Peyer's patch (tissue), 4 donors: ENCODE measurements at regions not wholly inside any gene's neighbourhood (a gene's known extent, or its start where the extent isn't known, plus 50 kb on each side); places are given as distances from the start of the nearest gene placed in this dataset.

ENCODE experiments used
- DNase-seq, 3 donors: peaks; one replicate each; pipeline ENCODE4 v3.0.0-alpha.2; 2017 to 2019
- H3K27ac ChIP-seq, 4 donors: fragments of 200-600 bp; sonication (generic); one replicate each; pipeline ENCODE4 v1.5.1; 2016 to 2019
- H3K27me3 ChIP-seq, 2 donors: fragments of 200-600 bp; sonication (generic); one replicate each; pipeline ENCODE4 v1.5.1; 2019
- H3K36me3 ChIP-seq, 3 donors: fragments of 200-600 bp; sonication (generic); one replicate each; pipeline ENCODE4 v1.5.1; 2016 to 2019
- H3K4me1 ChIP-seq, 4 donors: fragments of 200-600 bp; sonication (generic); one replicate each; pipeline ENCODE4 v1.5.1; 2016 to 2019
- H3K4me3 ChIP-seq, 4 donors: fragments of 200-600 bp; sonication (generic); 1 replicate in 3 of 4; 2 replicates in 1 of 4; pipeline ENCODE4 v1.5.1; 2016 to 2019; ENCODE audit warnings: mild to moderate bottlenecking in 1 of 4
- H3K9me3 ChIP-seq, 4 donors: fragments of 200-600 bp; sonication (generic); one replicate each; pipeline ENCODE4 v1.5.1; 2016 to 2019; ENCODE audit warnings: mild to moderate bottlenecking in 1 of 4
- POLR2A ChIP-seq, 2 donors: fragments of 450-650 bp; IDR thresholded peaks; one replicate each; pipeline ENCODE4 v1.5.1; 2017; ENCODE audit warnings: antibody characterized with exemption in 2 of 2, mild to moderate bottlenecking in 2 of 2, moderate library complexity in 2 of 2
- TF ChIP-seq, protein P1 (sequence below), 6 experiments: fragments of 450-650 bp in 4 of 6; fragments of 200-600 bp in 2 of 6; sonication (generic) in 1 of 6; IDR thresholded peaks; one replicate each; pipeline ENCODE4 v1.5.1; 2017 to 2019; ENCODE audit warnings: antibody characterized with exemption in 6 of 6, mild to moderate bottlenecking in 3 of 6, moderate library complexity in 1 of 6

DNA sequence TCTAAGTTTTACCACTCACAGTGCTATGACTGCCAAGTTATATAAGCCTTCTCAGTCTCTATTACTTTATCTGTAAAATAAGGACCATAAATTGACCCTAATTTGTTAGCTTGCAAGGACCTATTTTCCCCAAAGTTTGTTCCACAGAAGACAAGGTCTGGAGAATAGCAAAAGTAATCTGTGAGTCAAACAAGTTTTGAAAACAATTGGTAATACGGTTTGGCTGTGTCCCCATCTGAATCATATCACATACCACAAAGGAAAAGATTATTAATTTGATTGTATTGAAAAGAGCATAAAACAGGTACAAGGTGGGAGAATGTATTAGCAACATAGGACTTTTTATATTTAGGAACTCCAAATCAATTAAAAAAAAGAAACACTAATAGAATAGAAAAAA lies 124.0 kb upstream of the TARS1 start:
- Histone ChIP-seq H3K27ac (no peak overlapping the region), H3K36me3 (no peaks in the 10 kb centered on the region), H3K4me1 (peaks cover 0 to 4% (median 0%) of the 10 kb centered on the region in 4 donors), H3K9me3 (no peaks in the 10 kb centered on the region), H3K4me3 (no peak overlapping the region), H3K27me3 (no peaks in the 10 kb centered on the region)
- no peak for TF ChIP-seq POLR2A (IDR thresholded peaks at IDR 0.05)
- TF ChIP-seq, protein P1, sequence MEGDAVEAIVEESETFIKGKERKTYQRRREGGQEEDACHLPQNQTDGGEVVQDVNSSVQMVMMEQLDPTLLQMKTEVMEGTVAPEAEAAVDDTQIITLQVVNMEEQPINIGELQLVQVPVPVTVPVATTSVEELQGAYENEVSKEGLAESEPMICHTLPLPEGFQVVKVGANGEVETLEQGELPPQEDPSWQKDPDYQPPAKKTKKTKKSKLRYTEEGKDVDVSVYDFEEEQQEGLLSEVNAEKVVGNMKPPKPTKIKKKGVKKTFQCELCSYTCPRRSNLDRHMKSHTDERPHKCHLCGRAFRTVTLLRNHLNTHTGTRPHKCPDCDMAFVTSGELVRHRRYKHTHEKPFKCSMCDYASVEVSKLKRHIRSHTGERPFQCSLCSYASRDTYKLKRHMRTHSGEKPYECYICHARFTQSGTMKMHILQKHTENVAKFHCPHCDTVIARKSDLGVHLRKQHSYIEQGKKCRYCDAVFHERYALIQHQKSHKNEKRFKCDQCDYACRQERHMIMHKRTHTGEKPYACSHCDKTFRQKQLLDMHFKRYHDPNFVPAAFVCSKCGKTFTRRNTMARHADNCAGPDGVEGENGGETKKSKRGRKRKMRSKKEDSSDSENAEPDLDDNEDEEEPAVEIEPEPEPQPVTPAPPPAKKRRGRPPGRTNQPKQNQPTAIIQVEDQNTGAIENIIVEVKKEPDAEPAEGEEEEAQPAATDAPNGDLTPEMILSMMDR (IDR thresholded peaks at IDR 0.05): no peak
- DNase-seq: no peak

DNA sequence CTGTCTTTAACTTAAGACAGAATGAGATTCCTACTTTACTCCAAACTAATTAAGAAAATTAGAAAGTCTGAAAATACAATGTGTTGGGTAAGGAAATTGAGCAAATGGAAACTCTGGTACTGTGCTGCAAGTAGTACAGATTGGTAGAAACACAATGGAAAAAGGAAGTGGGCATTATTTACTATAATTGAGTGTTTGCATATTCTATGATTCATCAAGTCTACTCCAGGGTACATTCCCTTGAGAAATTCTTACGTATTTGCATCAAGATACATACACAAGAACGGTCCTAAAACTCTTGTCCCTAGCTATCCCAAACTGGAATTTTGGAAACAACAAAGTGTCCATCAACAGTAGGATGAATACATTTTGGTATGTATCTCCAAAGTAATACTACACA lies 123.5 kb upstream of the TARS1 start:
- no peak for DNase-seq
- Histone ChIP-seq H3K4me1 (peaks cover 0 to 4% (median 0%) of the 10 kb centered on the region in 4 donors), H3K27ac (no peak overlapping the region), H3K27me3 (no peaks in the 10 kb centered on the region), H3K36me3 (no peaks in the 10 kb centered on the region), H3K4me3 (no peak overlapping the region), H3K9me3 (no peaks in the 10 kb centered on the region)
- no peak for TF ChIP-seq POLR2A (IDR thresholded peaks at IDR 0.05)
- TF ChIP-seq, protein P1 (IDR thresholded peaks at IDR 0.05): no peak

DNA sequence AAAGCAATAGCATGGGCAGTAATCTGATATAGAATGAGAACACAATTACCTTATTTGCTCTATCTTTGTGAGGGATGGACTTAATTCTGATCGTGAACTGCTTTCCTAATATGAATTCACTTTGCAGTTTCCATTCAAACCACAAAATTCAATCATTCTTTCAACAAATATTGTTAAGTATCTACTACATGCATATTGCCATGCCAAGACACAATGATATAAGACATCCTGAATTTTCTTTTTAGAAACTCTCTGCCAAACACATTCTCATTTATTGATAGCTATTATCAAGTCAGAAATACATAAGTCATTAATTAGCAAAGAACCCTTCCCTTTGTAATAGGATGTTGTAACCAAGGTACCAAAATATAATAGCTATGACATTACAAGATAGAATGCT lies 121.6 kb upstream of the TARS1 start:
- peaks cover 0 to 4% (median 0%) of the 10 kb centered on the region in 4 donors for H3K4me1 ChIP-seq
- no peaks in the 10 kb centered on the region for H3K27me3 ChIP-seq
- DNase-seq: no peak
- TF ChIP-seq, protein P1 (IDR thresholded peaks at IDR 0.05): no peak
- no peak for TF ChIP-seq POLR2A (IDR thresholded peaks at IDR 0.05)
- H3K27ac ChIP-seq: no peak overlapping the region
- no peaks in the 10 kb centered on the region for H3K9me3 ChIP-seq
- H3K4me3 ChIP-seq: no peak overlapping the region
- H3K36me3 ChIP-seq: no peaks in the 10 kb centered on the region

DNA sequence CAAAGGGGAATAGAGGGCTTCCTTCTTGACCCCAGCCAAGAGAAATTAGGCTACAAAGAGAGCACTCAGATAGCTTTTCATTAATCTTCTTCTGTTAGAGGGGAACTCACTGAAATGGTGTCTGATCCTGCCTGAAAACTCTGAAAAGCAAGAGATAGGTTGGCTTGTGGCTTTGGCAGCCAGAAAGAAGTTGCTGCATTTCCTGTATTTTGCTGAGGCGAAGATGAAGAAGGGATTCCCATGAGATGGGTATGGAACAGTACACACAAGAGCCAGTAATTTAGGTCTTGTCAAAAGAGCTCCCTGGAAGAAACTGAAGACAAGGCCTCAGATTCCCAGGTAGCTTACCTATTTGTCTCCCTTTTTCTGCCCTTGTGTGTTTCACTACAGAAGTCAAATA lies 120.9 kb upstream of the TARS1 start:
- no peaks in the 10 kb centered on the region for H3K9me3 ChIP-seq
- no peaks in the 10 kb centered on the region for H3K36me3 ChIP-seq
- H3K4me1 ChIP-seq: peaks cover 0 to 4% (median 0%) of the 10 kb centered on the region in 4 donors
- no peak overlapping the region for H3K4me3 ChIP-seq
- peak overlapping the region in 1 of 4 donors; percentile 25 for H3K27ac ChIP-seq
- TF ChIP-seq POLR2A (IDR thresholded peaks at IDR 0.05): no peak
- no peak for DNase-seq
- H3K27me3 ChIP-seq: no peaks in the 10 kb centered on the region

DNA sequence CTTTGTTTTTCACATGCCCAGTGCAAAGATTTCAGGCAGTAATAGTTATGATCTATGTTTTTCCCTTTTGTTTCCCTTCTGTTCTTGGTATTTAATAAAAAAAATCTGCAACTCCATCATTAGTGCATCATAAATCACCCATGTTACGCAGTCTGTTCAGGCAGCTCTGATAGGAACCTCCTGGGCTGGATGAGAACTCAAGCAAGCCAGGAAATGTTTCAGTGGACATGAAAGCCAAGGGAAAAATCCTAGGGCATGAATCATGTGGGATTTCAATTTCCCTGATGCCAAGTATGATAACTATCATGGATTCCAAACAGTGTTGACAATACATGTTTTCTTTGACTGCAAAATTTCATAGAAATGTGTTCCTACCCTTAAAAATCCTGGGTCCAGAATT lies 119.7 kb upstream of the TARS1 start:
- DNase-seq: no peak

DNA sequence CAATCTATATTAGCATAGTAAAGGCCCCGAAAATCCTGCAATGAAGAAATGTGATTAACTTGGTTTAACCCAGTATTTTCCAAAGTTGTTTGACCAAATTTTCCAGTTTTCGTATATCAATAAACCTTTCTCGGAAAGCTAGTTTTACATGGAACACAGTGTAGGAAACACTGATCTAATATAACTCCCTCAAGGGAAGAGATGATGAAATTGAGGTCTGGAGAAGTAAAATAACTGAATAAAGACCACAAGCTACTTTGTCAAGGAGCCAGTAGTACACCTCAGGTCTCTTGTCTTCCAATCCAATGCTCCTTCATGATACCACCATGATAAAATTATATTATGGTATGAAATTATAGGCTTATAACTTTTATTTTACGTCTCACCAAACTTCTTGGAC lies 118.1 kb upstream of the TARS1 start:
- DNase-seq: no peak
- Histone ChIP-seq H3K9me3 (no peaks in the 10 kb centered on the region), H3K27ac (no peak overlapping the region), H3K27me3 (no peaks in the 10 kb centered on the region), H3K36me3 (no peaks in the 10 kb centered on the region), H3K4me1 (peaks cover 0 to 4% (median 0%) of the 10 kb centered on the region in 4 donors), H3K4me3 (no peak overlapping the region)
- TF ChIP-seq, protein P1 (IDR thresholded peaks at IDR 0.05): no peak
- TF ChIP-seq POLR2A (IDR thresholded peaks at IDR 0.05): no peak

More for the DNA sequence above, 119.7 kb upstream of the TARS1 start:
- Histone ChIP-seq H3K36me3 (no peaks in the 10 kb centered on the region), H3K9me3 (no peaks in the 10 kb centered on the region), H3K4me1 (peaks cover 0 to 4% (median 0%) of the 10 kb centered on the region in 4 donors), H3K27me3 (no peaks in the 10 kb centered on the region), H3K4me3 (no peak overlapping the region), H3K27ac (peak overlapping the region in 2 of 4 donors; percentile 19 to 33)
- no peak for TF ChIP-seq POLR2A (IDR thresholded peaks at IDR 0.05)
- TF ChIP-seq, protein P1 (IDR thresholded peaks at IDR 0.05): no peak
